H1 (cell line): ENCODE measurements at regions not wholly inside any gene's neighbourhood (a gene's known extent, or its start where the extent isn't known, plus 50 kb on each side); places are given as distances from the start of the nearest gene placed in this dataset.
"Not testable (repeated sequence)": the region's sequence is repeated elsewhere in the genome, so short reads cannot be mapped to it uniquely, and the experiment has no call there.

Experiments
- CHD1 ChIP-seq: IDR thresholded peaks from 2 replicates; pipeline ENCODE4 v1.6.1; 2012; ENCODE audit warnings: low read depth, low read length, improper control_type of control experiment
- CREB1 ChIP-seq: IDR thresholded peaks from 2 replicates; pipeline ENCODE4 v1.6.1; 2012; ENCODE audit warnings: inconsistent platforms
- CTCF ChIP-seq, 3 experiments: IDR thresholded peaks; 1 replicate in 2 of 3; 2 replicates in 1 of 3; pipeline versions ENCODE4 v1.5.1 to v1.6.1; 2011; ENCODE audit warnings: low read length in 3 of 3, mild to moderate bottlenecking in 3 of 3, inconsistent platforms in 2 of 3, low read depth in 1 of 3, moderate library complexity in 1 of 3; ENCODE audit not compliant: insufficient read depth in 1 of 3; ENCODE audit errors: control extremely low read depth in 1 of 3
- EP300 ChIP-seq, 2 experiments: IDR thresholded peaks; 1 replicate in 1 of 2; 2 replicates in 1 of 2; pipeline ENCODE4 v1.6.1; 2011 to 2012; ENCODE audit warnings: low read depth in 2 of 2, low read length in 2 of 2, mild to moderate bottlenecking in 2 of 2, borderline replicate concordance in 1 of 2, inconsistent platforms in 1 of 2, moderate library complexity in 1 of 2
- GABPA ChIP-seq: IDR thresholded peaks from 2 replicates; pipeline ENCODE4 v1.6.1; 2011; ENCODE audit warnings: mild to moderate bottlenecking, low read length, moderate library complexity, borderline replicate concordance; ENCODE audit not compliant: insufficient read depth
- MAFK ChIP-seq: IDR thresholded peaks from 2 replicates; pipeline ENCODE4 v1.6.1; 2012; ENCODE audit warnings: low read depth, mild to moderate bottlenecking, improper control_type of control experiment, low read length
- PHF8 ChIP-seq: fragments of 200-600 bp; sonication (generic); conservative IDR thresholded peaks from 2 replicates; pipeline ENCODE4 v1.7.1; 2012; ENCODE audit warnings: low read depth, mild to moderate bottlenecking, inconsistent platforms, low read length, moderate library complexity
- POLR2A ChIP-seq, 2 experiments: IDR thresholded peaks; 1 replicate in 1 of 2; 2 replicates in 1 of 2; pipeline ENCODE4 v1.6.1; 2011; ENCODE audit warnings: low read depth in 2 of 2, low read length in 2 of 2, mild to moderate bottlenecking in 2 of 2; ENCODE audit errors: control extremely low read depth in 1 of 2
- RAD21 ChIP-seq, 2 experiments: IDR thresholded peaks in 1 of 2; conservative IDR thresholded peaks in 1 of 2; 2 replicates each; pipeline ENCODE4 v1.6.1; 2011; ENCODE audit warnings: low read depth in 2 of 2, low read length in 2 of 2, improper control_type of control experiment in 1 of 2, inconsistent platforms in 1 of 2, mild to moderate bottlenecking in 1 of 2, moderate library complexity in 1 of 2
- RNF2 ChIP-seq: fragments of 200-900, 300-1000 bp; sonication (generic); IDR thresholded peaks from 2 replicates; pipeline ENCODE4 v1.7.1; 2016; ENCODE audit warnings: borderline replicate concordance, low read depth, mild to moderate bottlenecking, antibody characterized with exemption, low read length; ENCODE audit not compliant: poor library complexity, severe bottlenecking; ENCODE audit errors: missing control alignments
- SUZ12 ChIP-seq: fragments of 200-600 bp; sonication (generic); IDR thresholded peaks from 2 replicates; pipeline ENCODE4 v1.6.1; 2012; ENCODE audit warnings: mild to moderate bottlenecking, inconsistent platforms, low read length, moderate library complexity, mixed read lengths
- USF2 ChIP-seq: IDR thresholded peaks from 2 replicates; pipeline ENCODE4 v1.6.1; 2011; ENCODE audit warnings: low read length, improper control_type of control experiment
- ZNF274 ChIP-seq: IDR thresholded peaks from 2 replicates; pipeline ENCODE4 v1.7.0; 2012; ENCODE audit warnings: low read length, borderline replicate concordance; ENCODE audit errors: extremely low read depth

- not testable (repeated sequence) for TF ChIP-seq CTCF (IDR thresholded peaks at IDR 0.05; ENCODE audit: control extremely low read depth in 1 of 3, insufficient read depth in 1 of 3, low read depth in 1 of 3, low read length in 3 of 3); CHD1; EP300 (IDR thresholded peaks at IDR 0.05; ENCODE audit: borderline replicate concordance in 1 of 2, low read depth in 2 of 2, low read length in 2 of 2); ZNF274; RAD21 (IDR thresholded peaks at IDR 0.05 in 1 of 2, conservative IDR thresholded peaks at IDR 0.05 in 1 of 2; ENCODE audit: low read depth in 2 of 2, low read length in 2 of 2); RNF2; USF2; POLR2A (IDR thresholded peaks at IDR 0.05; ENCODE audit: control extremely low read depth in 1 of 2, low read depth in 2 of 2, low read length in 2 of 2); SUZ12; GABPA; MAFK; CREB1; PHF8
These were observed 102.0 kb upstream of the DPY19L1 start for GRCh38 chr7:35139281-35139680.
